PFSK-1 (cell line): ENCODE measurements at regions not wholly inside any gene's neighbourhood (a gene's known extent, or its start where the extent isn't known, plus 50 kb on each side); places are given as distances from the start of the nearest gene placed in this dataset.

ENCODE experiments used
- FOXP2 ChIP-seq: optimal IDR thresholded peaks from 2 replicates; pipeline ENCODE3; 2011; ENCODE audit warnings: borderline replicate concordance, control low read depth, inconsistent platforms; ENCODE audit not compliant: insufficient read depth; ENCODE audit errors: extremely low read length, extremely low read depth
- POLR2AphosphoS5 ChIP-seq: IDR thresholded peaks from 2 replicates; pipeline ENCODE4 v1.6.1; 2012; ENCODE audit warnings: low read depth, mild to moderate bottlenecking, control low read depth, low read length, moderate library complexity
- SIN3A ChIP-seq: IDR thresholded peaks from 2 replicates; pipeline ENCODE4 v1.6.1; 2012; ENCODE audit warnings: mild to moderate bottlenecking, low read length, moderate library complexity, borderline replicate concordance; ENCODE audit not compliant: insufficient read depth
- TAF1 ChIP-seq: IDR thresholded peaks from 2 replicates; pipeline ENCODE4 v1.6.1; 2012; ENCODE audit warnings: low read length, control low read depth, borderline replicate concordance; ENCODE audit not compliant: insufficient read depth
- TF ChIP-seq, protein P1 (sequence below), 2 experiments: IDR thresholded peaks; 2 replicates each; pipeline versions ENCODE4 v1.6.1 to v1.8.0; 2011 to 2012; ENCODE audit warnings: low read depth in 2 of 2, low read length in 2 of 2, control low read depth in 1 of 2, inconsistent platforms in 1 of 2, mild to moderate bottlenecking in 1 of 2, moderate library complexity in 1 of 2; ENCODE audit not compliant: insufficient read depth in 1 of 2

DNA sequence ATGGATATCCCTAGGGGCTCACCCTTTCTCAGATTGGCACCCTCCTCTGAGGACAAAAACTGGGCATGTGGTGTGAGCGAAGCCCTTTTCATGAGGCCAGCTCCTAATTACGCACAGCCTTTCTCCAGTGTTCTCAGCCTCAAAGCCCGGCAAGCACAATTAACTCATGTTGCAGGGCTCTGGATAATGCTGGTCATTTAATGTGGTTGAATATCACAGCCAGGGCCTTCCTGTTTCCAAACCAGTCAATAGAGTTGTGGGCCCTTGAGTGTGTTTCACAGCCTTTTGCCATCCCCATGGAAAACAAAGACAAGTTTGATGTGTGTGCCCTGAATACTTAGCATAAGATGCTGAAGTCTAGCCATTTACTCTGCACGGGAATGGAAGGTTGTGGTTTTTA lies 114.2 kb upstream of the ARHGAP5 start:
- TF ChIP-seq SIN3A (no peak), TAF1 (no peak), FOXP2 (no peak), POLR2AphosphoS5 (no peak)
- TF ChIP-seq, protein P1, sequence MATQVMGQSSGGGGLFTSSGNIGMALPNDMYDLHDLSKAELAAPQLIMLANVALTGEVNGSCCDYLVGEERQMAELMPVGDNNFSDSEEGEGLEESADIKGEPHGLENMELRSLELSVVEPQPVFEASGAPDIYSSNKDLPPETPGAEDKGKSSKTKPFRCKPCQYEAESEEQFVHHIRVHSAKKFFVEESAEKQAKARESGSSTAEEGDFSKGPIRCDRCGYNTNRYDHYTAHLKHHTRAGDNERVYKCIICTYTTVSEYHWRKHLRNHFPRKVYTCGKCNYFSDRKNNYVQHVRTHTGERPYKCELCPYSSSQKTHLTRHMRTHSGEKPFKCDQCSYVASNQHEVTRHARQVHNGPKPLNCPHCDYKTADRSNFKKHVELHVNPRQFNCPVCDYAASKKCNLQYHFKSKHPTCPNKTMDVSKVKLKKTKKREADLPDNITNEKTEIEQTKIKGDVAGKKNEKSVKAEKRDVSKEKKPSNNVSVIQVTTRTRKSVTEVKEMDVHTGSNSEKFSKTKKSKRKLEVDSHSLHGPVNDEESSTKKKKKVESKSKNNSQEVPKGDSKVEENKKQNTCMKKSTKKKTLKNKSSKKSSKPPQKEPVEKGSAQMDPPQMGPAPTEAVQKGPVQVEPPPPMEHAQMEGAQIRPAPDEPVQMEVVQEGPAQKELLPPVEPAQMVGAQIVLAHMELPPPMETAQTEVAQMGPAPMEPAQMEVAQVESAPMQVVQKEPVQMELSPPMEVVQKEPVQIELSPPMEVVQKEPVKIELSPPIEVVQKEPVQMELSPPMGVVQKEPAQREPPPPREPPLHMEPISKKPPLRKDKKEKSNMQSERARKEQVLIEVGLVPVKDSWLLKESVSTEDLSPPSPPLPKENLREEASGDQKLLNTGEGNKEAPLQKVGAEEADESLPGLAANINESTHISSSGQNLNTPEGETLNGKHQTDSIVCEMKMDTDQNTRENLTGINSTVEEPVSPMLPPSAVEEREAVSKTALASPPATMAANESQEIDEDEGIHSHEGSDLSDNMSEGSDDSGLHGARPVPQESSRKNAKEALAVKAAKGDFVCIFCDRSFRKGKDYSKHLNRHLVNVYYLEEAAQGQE (IDR thresholded peaks at IDR 0.05; ENCODE audit: insufficient read depth in 1 of 2, low read depth in 2 of 2, low read length in 2 of 2): no peak

DNA sequence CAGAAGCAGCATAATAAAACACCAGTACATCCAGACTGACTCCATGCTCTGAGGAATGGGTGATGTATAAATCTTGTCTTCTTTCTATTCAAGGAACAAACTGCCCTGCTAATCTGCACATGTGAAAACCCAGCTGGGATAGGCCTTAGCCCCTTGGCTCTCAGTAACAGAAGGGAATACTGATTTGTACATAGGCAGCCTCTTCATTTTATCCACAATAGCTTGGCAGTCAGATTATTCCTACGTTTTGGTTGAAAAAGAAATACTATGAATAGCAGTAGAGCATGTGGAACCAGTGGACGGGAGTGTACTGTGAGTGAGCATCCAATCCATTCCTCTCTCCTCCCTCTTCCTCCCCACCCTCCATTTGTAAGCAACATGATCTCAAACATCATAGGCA lies 113.5 kb upstream of the ARHGAP5 start:
- no peak for TF ChIP-seq POLR2AphosphoS5

GRCh38 chr14:31964490-31964889 lies 112.6 kb upstream of the ARHGAP5 start:
- TF ChIP-seq, protein P1 (IDR thresholded peaks at IDR 0.05; ENCODE audit: insufficient read depth in 1 of 2, low read depth in 2 of 2, low read length in 2 of 2): no peak
- no peak for TF ChIP-seq POLR2AphosphoS5
- TF ChIP-seq TAF1: no peak
- no peak for TF ChIP-seq SIN3A
- TF ChIP-seq FOXP2: no peak

- TF ChIP-seq POLR2AphosphoS5: no peak
- no peak for TF ChIP-seq SIN3A
- no peak for TF ChIP-seq TAF1
- TF ChIP-seq, protein P1 (IDR thresholded peaks at IDR 0.05; ENCODE audit: insufficient read depth in 1 of 2, low read depth in 2 of 2, low read length in 2 of 2): no peak
- TF ChIP-seq FOXP2: no peak
Measured at GRCh38 chr14:31965071-31965734, 111.9 kb upstream of the ARHGAP5 start.

DNA sequence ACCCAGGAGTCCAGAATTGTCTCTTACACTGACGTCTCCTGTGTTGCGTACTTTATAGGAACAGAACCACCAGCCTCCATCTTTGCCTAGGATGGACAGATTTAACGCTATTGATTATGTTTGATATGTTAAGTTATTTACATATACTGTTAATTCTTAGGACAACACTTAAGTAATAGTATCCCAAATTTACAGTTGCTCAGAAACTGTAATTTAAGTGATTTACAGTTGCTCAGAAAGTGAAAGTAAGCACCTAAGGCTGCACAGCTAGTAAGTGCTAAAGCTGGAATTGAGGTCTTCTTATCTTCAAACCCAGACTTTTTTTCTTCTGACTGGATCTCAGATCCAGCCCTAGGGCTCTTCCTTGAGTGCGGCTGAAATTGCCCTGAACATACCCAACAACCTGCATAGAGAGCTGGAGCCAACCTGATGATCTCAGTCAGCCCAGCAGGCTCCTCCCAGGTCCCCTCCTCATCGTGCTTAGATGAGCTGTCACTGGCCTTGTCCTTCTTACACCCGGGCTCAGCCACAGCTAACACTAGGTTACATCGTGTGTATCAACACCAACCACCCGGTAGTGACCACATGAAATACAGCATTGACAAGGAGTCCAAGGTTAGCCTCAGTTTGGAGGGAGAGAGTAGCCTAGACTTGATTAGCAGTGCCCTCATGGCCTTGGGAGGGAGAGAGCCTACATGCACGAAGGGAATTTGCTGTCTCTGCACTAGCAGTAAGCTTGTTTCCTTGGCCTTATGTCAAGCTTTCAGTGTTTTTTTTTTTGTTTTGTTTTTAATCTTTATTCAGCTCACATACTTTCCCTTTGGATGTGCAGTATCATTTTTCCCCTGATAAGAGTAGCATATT lies 111.1 kb upstream of the ARHGAP5 start:
- TF ChIP-seq, protein P1 (IDR thresholded peaks at IDR 0.05; ENCODE audit: insufficient read depth in 1 of 2, low read depth in 2 of 2, low read length in 2 of 2): no peak
- TF ChIP-seq TAF1: no peak
- TF ChIP-seq SIN3A: no peak
- no peak for TF ChIP-seq POLR2AphosphoS5
- no peak for TF ChIP-seq FOXP2
